ENCODE measurements at regions not wholly inside any gene's neighbourhood (a gene's known extent, or its start where the extent isn't known, plus 50 kb on each side); places are given as distances from the start of the nearest gene placed in this dataset.

DNA sequence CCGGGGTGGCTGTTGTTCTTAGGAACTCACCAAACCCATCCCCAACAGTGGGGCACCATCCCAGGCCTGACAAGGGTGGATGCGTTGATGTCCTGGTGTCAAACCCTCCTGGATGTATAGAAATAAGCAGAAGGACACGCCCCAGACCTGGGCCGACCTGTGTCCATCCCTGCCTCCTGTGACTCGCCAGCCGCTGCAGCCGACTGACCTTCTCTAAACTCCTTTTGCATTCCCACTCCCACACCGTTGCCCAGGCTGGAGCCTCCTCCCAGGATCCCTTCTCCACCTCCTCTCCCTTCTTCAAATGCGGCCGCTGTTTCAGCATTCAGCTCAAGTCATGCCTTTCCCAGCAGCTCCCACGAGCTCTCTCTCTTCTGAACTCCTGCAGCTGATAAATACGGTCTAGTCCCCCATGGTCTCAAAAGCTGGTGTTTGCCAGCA, 213.2 kb upstream of the IER5L start:
- no peak overlapping the region for H2AFZ ChIP-seq (ENCODE audit: low read length)
- no peaks in the 10 kb centered on the region for H3K79me2 ChIP-seq (ENCODE audit: control insufficient read depth, insufficient read depth, low read length)
- H3K36me3 ChIP-seq (ENCODE audit: control insufficient read depth, insufficient read depth, low read length): no peaks in the 10 kb centered on the region
- no peak overlapping the region for H3K4me3 ChIP-seq (replicated peaks in 1 of 4; ENCODE audit: control extremely low read depth in 1 of 4, insufficient read depth in 1 of 4, low read depth in 3 of 4, low read length in 4 of 4)
- peaks cover 10% of the 10 kb centered on the region for H3K27me3 ChIP-seq (ENCODE audit: control insufficient read depth, insufficient read depth, low read length)
- H3K9ac ChIP-seq (ENCODE audit: insufficient read depth, low read length): no peak overlapping the region
- no peaks in the 10 kb centered on the region for H3K9me3 ChIP-seq (ENCODE audit: control insufficient read depth, insufficient read depth, low read depth, low read length)
- TF ChIP-seq EZH2 (IDR thresholded peaks at IDR 0.05; ENCODE audit: low read length, missing control alignments): no peak
- TF ChIP-seq, protein P1, sequence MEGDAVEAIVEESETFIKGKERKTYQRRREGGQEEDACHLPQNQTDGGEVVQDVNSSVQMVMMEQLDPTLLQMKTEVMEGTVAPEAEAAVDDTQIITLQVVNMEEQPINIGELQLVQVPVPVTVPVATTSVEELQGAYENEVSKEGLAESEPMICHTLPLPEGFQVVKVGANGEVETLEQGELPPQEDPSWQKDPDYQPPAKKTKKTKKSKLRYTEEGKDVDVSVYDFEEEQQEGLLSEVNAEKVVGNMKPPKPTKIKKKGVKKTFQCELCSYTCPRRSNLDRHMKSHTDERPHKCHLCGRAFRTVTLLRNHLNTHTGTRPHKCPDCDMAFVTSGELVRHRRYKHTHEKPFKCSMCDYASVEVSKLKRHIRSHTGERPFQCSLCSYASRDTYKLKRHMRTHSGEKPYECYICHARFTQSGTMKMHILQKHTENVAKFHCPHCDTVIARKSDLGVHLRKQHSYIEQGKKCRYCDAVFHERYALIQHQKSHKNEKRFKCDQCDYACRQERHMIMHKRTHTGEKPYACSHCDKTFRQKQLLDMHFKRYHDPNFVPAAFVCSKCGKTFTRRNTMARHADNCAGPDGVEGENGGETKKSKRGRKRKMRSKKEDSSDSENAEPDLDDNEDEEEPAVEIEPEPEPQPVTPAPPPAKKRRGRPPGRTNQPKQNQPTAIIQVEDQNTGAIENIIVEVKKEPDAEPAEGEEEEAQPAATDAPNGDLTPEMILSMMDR (conservative IDR thresholded peaks at IDR 0.05 in 1 of 2, IDR thresholded peaks at IDR 0.05 in 1 of 2; ENCODE audit: low read depth in 1 of 2, low read length in 2 of 2): no peak
- no peaks in the 10 kb centered on the region for H3K4me1 ChIP-seq (ENCODE audit: control insufficient read depth, extremely low read depth, insufficient read depth, low read length)
- H4K20me1 ChIP-seq (ENCODE audit: control insufficient read depth, extremely low read depth, insufficient read depth, low read length): no peaks in the 10 kb centered on the region
- no peak for DNase-seq (ENCODE audit: low read depth in 2 of 2)
- no peak overlapping the region for H3K4me2 ChIP-seq (ENCODE audit: extremely low read depth, insufficient read depth, low read length)
- H3K27ac ChIP-seq (ENCODE audit: insufficient read depth, low read length): no peak overlapping the region

DNA sequence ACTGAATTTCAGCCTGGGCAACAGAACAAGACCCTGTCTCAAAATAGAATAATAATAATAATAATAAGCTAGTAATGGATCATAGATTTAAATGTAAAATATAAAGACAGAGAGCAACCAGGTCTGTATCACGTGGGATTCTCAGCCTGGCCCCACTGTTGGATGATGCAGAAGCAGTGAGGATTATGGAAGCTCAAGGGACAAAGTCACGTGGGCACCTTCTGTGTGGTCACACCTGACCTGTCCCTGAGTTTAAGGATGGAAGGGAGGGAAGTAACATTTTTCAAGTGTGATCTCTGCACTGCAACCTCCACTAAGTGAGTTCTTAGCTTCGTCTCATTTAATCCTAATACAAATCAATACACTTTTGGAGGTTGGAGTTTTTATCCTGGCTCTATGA, 212.5 kb upstream of the IER5L start:
- no peak overlapping the region for H3K9ac ChIP-seq (ENCODE audit: insufficient read depth, low read length)
- H3K4me1 ChIP-seq (ENCODE audit: control insufficient read depth, extremely low read depth, insufficient read depth, low read length): no peaks in the 10 kb centered on the region
- no peak overlapping the region for H3K4me3 ChIP-seq (replicated peaks in 1 of 4; ENCODE audit: control extremely low read depth in 1 of 4, insufficient read depth in 1 of 4, low read depth in 3 of 4, low read length in 4 of 4)
- no peaks in the 10 kb centered on the region for H3K9me3 ChIP-seq (ENCODE audit: control insufficient read depth, insufficient read depth, low read depth, low read length)
- no peak overlapping the region for H3K27ac ChIP-seq (ENCODE audit: insufficient read depth, low read length)
- no peaks in the 10 kb centered on the region for H4K20me1 ChIP-seq (ENCODE audit: control insufficient read depth, extremely low read depth, insufficient read depth, low read length)
- no peak overlapping the region for H2AFZ ChIP-seq (ENCODE audit: low read length)
- no peaks in the 10 kb centered on the region for H3K79me2 ChIP-seq (ENCODE audit: control insufficient read depth, insufficient read depth, low read length)
- DNase-seq (ENCODE audit: low read depth in 2 of 2): no peak
- no peak overlapping the region for H3K4me2 ChIP-seq (ENCODE audit: extremely low read depth, insufficient read depth, low read length)
- no peaks in the 10 kb centered on the region for H3K36me3 ChIP-seq (ENCODE audit: control insufficient read depth, insufficient read depth, low read length)
- H3K27me3 ChIP-seq (ENCODE audit: control insufficient read depth, insufficient read depth, low read length): peaks cover 7% of the 10 kb centered on the region
- no peak for TF ChIP-seq EZH2 (IDR thresholded peaks at IDR 0.05; ENCODE audit: low read length, missing control alignments)
- TF ChIP-seq, protein P1 (conservative IDR thresholded peaks at IDR 0.05 in 1 of 2, IDR thresholded peaks at IDR 0.05 in 1 of 2; ENCODE audit: low read depth in 1 of 2, low read length in 2 of 2): no peak

DNA sequence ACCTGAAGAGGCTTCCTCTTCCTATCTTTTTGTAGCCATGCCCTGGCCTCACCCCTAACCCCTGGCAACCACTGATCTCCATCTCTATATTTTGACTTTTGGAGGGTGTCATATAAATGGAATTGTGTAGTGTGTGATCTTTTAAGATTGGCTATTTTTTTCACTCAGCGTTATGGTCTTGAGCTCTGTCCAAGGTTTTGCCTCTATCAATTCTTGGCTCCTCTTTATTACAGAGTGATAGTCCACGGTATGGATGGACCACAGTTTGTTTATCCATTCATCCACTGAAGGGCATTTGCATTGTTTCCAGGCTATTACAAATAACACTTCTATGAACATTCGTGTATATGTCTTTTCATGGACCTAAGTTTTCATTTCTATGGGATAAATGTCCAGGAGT, 209.8 kb upstream of the IER5L start:
- no peak for TF ChIP-seq EZH2 (IDR thresholded peaks at IDR 0.05; ENCODE audit: low read length, missing control alignments)
- TF ChIP-seq, protein P1 (conservative IDR thresholded peaks at IDR 0.05 in 1 of 2, IDR thresholded peaks at IDR 0.05 in 1 of 2; ENCODE audit: low read depth in 1 of 2, low read length in 2 of 2): no peak
- Histone ChIP-seq H4K20me1 (ENCODE audit: control insufficient read depth, extremely low read depth, insufficient read depth, low read length) (no peaks in the 10 kb centered on the region), H3K4me3 (replicated peaks in 1 of 4; ENCODE audit: control extremely low read depth in 1 of 4, insufficient read depth in 1 of 4, low read depth in 3 of 4, low read length in 4 of 4) (no peak overlapping the region), H3K79me2 (ENCODE audit: control insufficient read depth, insufficient read depth, low read length) (no peaks in the 10 kb centered on the region), H3K27me3 (ENCODE audit: control insufficient read depth, insufficient read depth, low read length) (no peaks in the 10 kb centered on the region), H3K36me3 (ENCODE audit: control insufficient read depth, insufficient read depth, low read length) (no peaks in the 10 kb centered on the region), H3K9me3 (ENCODE audit: control insufficient read depth, insufficient read depth, low read depth, low read length) (no peaks in the 10 kb centered on the region), H2AFZ (ENCODE audit: low read length) (no peak overlapping the region), H3K27ac (ENCODE audit: insufficient read depth, low read length) (no peak overlapping the region), H3K4me2 (ENCODE audit: extremely low read depth, insufficient read depth, low read length) (no peak overlapping the region), H3K9ac (ENCODE audit: insufficient read depth, low read length) (no peak overlapping the region), H3K4me1 (ENCODE audit: control insufficient read depth, extremely low read depth, insufficient read depth, low read length) (peaks cover under 1% of the 10 kb centered on the region)
- DNase-seq (ENCODE audit: low read depth in 2 of 2): no peak

Measured in fibroblast of lung (primary cell).